Mucosa of rectum (tissue), 2 donors: ENCODE measurements at regions not wholly inside any gene's neighbourhood (a gene's known extent, or its start where the extent isn't known, plus 50 kb on each side); places are given as distances from the start of the nearest gene placed in this dataset.
"Not testable (repeated sequence)": the region's sequence is repeated elsewhere in the genome, so short reads cannot be mapped to it uniquely, and the experiment has no call there.

Experiments
- H3K27ac ChIP-seq, 2 donors: one replicate each; pipeline ENCODE4 v1.7.0; 2013; ENCODE audit warnings: inconsistent platforms in 2 of 2, low read depth in 2 of 2, low read length in 2 of 2
- H3K27me3 ChIP-seq, 2 donors: one replicate each; pipeline ENCODE4 v1.7.0; 2013; ENCODE audit warnings: low read length in 2 of 2; ENCODE audit not compliant: control insufficient read depth in 2 of 2, insufficient read depth in 2 of 2
- H3K36me3 ChIP-seq, 2 donors: one replicate each; pipeline ENCODE4 v1.7.0; 2013; ENCODE audit warnings: low read length in 2 of 2; ENCODE audit not compliant: control insufficient read depth in 2 of 2, insufficient read depth in 2 of 2
- H3K4me1 ChIP-seq, 2 donors: one replicate each; pipeline ENCODE4 v1.7.0; 2013; ENCODE audit warnings: low read length in 2 of 2, mild to moderate bottlenecking in 1 of 2; ENCODE audit not compliant: control insufficient read depth in 2 of 2, insufficient read depth in 2 of 2
- H3K4me3 ChIP-seq, 2 donors: one replicate each; pipeline ENCODE4 v1.7.0; 2013; ENCODE audit warnings: low read length in 2 of 2
- H3K9ac ChIP-seq, 2 donors: one replicate each; pipeline ENCODE4 v1.7.0; 2013; ENCODE audit warnings: low read length in 2 of 2, low read depth in 1 of 2, mild to moderate bottlenecking in 1 of 2
- H3K9me3 ChIP-seq, 2 donors: one replicate each; pipeline ENCODE4 v1.7.0; 2013; ENCODE audit warnings: low read length in 2 of 2; ENCODE audit not compliant: control insufficient read depth in 2 of 2
- donor health status: healthy.
- donor health status: Normal muscosa, but diverticular disease.

DNA sequence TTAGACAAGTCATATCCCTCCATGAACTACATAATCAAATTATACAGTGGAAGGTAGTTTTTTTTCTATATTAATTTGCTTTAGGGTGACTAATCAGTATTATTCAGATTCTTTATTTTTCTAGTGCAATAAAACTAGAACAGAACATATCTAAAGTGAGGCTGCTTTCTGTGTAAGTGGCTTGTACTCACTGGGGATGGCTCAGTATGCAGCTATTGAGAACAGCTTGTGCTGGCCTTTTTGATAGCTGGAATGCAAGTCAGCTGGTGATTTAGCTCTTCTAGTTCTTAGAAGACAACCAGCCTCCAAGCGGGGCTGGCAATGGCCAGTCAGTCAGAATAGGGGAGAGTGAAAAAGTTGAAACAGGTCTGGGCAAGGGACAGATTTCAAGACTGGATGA, 119.4 kb downstream of the BLID start:
- Histone ChIP-seq H3K27me3 (no peaks in the 10 kb centered on the region), H3K9me3 (no peaks in the 10 kb centered on the region), H3K36me3 (no peaks in the 10 kb centered on the region), H3K4me3 (no peak overlapping the region), H3K4me1 (no peaks in the 10 kb centered on the region), H3K9ac (no peak overlapping the region), H3K27ac (no peak overlapping the region)

- Histone ChIP-seq H3K27me3 (no peaks in the 10 kb centered on the region), H3K4me3 (no peak overlapping the region), H3K9me3 (no peaks in the 10 kb centered on the region), H3K4me1 (no peaks in the 10 kb centered on the region), H3K9ac (no peak overlapping the region), H3K27ac (no peak overlapping the region), H3K36me3 (no peaks in the 10 kb centered on the region)
These were observed 132.1 kb downstream of the BLID start for GRCh38 chr11:121983901-121984300.

DNA sequence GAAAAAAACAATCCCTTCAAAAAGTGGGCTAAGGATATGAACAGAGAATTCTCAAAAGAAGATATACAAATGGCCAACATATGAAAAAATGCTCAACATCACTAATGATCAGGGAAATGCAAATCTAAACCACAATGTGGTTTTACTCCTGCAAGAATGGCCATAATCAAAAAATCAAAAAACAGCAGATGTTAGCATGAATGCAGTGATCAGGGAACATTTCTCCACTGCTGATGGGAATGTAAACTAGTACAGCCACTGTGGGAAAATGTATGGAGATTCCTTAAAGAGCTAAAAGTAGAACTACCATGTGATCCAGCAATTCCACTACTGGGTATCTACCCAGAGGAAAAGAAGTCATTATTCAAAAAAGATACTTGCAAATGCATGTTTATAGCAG, 138.1 kb downstream of the BLID start:
- H3K27ac ChIP-seq, H3K4me3 ChIP-seq, H3K9me3 ChIP-seq, H3K9ac ChIP-seq, H3K4me1 ChIP-seq, H3K27me3 ChIP-seq, H3K36me3 ChIP-seq: not testable (repeated sequence)

DNA sequence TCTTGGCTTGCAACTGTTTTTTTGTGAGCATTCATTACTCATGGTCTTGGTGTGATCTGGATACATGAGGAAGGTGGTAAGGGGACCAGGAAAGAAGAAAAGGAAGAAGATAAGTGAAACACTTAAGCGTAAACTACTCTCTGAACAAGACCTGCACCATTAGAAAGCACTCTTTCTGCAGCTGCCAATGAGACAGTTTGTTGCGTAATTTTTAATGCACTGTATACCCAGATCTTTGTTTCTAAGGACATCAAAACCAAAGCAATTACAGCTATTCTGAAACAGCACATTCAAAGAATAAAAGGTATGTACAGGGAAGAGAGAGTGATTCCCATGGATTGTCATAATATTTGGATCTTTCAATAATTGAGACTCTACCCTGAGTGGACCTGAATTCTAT, 147.4 kb downstream of the BLID start:
- Histone ChIP-seq H3K27me3 (no peaks in the 10 kb centered on the region), H3K4me1 (no peaks in the 10 kb centered on the region), H3K27ac (no peak overlapping the region), H3K36me3 (no peaks in the 10 kb centered on the region), H3K9me3 (no peaks in the 10 kb centered on the region), H3K4me3 (no peak overlapping the region), H3K9ac (no peak overlapping the region)

- Histone ChIP-seq H3K27me3 (no peaks in the 10 kb centered on the region), H3K4me3 (no peak overlapping the region), H3K9me3 (no peaks in the 10 kb centered on the region), H3K9ac (no peak overlapping the region), H3K27ac (no peak overlapping the region), H3K4me1 (no peaks in the 10 kb centered on the region), H3K36me3 (no peaks in the 10 kb centered on the region)
These were observed 148.8 kb downstream of the BLID start for GRCh38 chr11:121967131-121967704.

GRCh38 chr11:121965330-121965729, 150.7 kb downstream of the BLID start:
- H3K4me1 ChIP-seq: no peaks in the 10 kb centered on the region
- H3K9me3 ChIP-seq: no peaks in the 10 kb centered on the region
- no peaks in the 10 kb centered on the region for H3K27me3 ChIP-seq

GRCh38 chr11:121964591-121964990, 151.4 kb downstream of the BLID start:
- Histone ChIP-seq H3K4me1 (no peaks in the 10 kb centered on the region), H3K9me3 (no peaks in the 10 kb centered on the region), H3K27ac (no peak overlapping the region), H3K4me3 (no peak overlapping the region), H3K9ac (no peak overlapping the region), H3K27me3 (no peaks in the 10 kb centered on the region), H3K36me3 (no peaks in the 10 kb centered on the region)

More at GRCh38 chr11:121965330-121965729, 150.7 kb downstream of the BLID start:
- Histone ChIP-seq H3K9ac (no peak overlapping the region), H3K36me3 (no peaks in the 10 kb centered on the region), H3K4me3 (no peak overlapping the region), H3K27ac (no peak overlapping the region)

GRCh38 chr11:121963846-121964245, 152.2 kb downstream of the BLID start:
- not testable (repeated sequence) for H3K4me3 ChIP-seq, H3K9me3 ChIP-seq, H3K4me1 ChIP-seq, H3K27ac ChIP-seq, H3K9ac ChIP-seq, H3K27me3 ChIP-seq, H3K36me3 ChIP-seq

GRCh38 chr11:121961321-121961801, 154.7 kb downstream of the BLID start:
- no peaks in the 10 kb centered on the region for H3K9me3 ChIP-seq

GRCh38 chr11:121958971-121959325, 157.1 kb downstream of the BLID start:
- H3K27ac ChIP-seq: no peak overlapping the region
- H3K9me3 ChIP-seq: no peaks in the 10 kb centered on the region
- no peaks in the 10 kb centered on the region for H3K27me3 ChIP-seq
- H3K36me3 ChIP-seq: no peaks in the 10 kb centered on the region
- no peak overlapping the region for H3K4me3 ChIP-seq
- H3K4me1 ChIP-seq: no peaks in the 10 kb centered on the region
- H3K9ac ChIP-seq: no peak overlapping the region

More at GRCh38 chr11:121961321-121961801, 154.7 kb downstream of the BLID start:
- no peak overlapping the region for H3K4me3 ChIP-seq
- H3K36me3 ChIP-seq: no peaks in the 10 kb centered on the region
- no peak overlapping the region for H3K9ac ChIP-seq
- H3K4me1 ChIP-seq: no peaks in the 10 kb centered on the region
- H3K27me3 ChIP-seq: no peaks in the 10 kb centered on the region
- no peak overlapping the region for H3K27ac ChIP-seq
